Activated CD4-positive, alpha-beta T cell treated with anti-CD3 and anti-CD28 coated beads, Interleukin-2, amount 50 U/mL, for 4 hours (primary cell): ENCODE measurements at regions not wholly inside any gene's neighbourhood (a gene's known extent, or its start where the extent isn't known, plus 50 kb on each side); places are given as distances from the start of the nearest gene placed in this dataset.
"Not testable (repeated sequence)": the region's sequence is repeated elsewhere in the genome, so short reads cannot be mapped to it uniquely, and the experiment has no call there.

Experiments
- DNase-seq, 2 experiments: peaks; one replicate each; pipeline ENCODE4 v3.0.0-alpha.2; 2020

- DNase-seq: no peak
Measured at GRCh38 chr6:44010411-44011349, 116.6 kb downstream of the MRPL14 start.

DNA sequence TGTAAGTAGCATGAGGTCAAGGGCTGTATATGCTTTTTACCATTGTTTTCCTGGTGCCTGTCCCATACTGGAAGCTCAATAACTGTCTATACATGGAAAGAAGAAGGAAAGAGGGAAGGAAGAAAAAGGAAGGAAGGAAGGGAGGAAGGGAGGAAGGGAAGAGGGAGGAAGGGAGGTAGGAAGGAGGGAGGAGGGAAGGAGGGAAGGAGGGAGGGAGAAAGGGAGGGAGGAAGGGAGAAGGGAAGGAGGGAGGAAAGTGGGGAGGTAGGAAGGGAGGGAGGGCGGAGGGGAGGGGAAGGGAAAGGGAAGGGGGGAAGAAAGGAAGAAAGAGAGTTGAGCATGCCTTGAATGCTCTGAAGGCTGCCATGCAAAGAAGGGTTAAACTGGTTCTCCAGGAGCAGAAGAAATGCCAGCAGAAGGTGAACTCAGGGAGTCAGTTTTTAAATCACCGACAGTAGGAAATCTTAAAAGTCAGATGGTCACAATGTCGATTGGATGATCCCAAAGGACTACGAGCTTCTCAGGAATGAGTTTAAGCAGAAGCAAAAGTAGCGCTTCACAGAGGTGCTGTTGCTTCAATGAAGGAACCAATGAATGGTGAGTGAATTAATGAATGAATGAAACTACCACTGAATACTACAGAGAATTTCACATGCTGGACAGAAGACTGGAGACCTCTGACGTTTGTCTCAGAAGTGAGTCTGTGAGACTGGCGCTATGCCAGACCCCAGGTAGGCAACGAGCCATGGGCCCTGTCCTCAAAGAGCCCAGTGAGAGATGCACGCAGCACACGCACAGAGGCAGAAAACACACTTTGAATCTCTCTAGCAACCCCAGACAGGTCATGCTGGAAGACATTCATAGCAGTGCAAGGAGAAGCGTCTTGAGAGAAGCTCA is 117.6 kb downstream of the MRPL14 start:
- no peak for DNase-seq

- no peak for DNase-seq
Measured at GRCh38 chr6:44008821-44009370, 118.4 kb downstream of the MRPL14 start.

DNA sequence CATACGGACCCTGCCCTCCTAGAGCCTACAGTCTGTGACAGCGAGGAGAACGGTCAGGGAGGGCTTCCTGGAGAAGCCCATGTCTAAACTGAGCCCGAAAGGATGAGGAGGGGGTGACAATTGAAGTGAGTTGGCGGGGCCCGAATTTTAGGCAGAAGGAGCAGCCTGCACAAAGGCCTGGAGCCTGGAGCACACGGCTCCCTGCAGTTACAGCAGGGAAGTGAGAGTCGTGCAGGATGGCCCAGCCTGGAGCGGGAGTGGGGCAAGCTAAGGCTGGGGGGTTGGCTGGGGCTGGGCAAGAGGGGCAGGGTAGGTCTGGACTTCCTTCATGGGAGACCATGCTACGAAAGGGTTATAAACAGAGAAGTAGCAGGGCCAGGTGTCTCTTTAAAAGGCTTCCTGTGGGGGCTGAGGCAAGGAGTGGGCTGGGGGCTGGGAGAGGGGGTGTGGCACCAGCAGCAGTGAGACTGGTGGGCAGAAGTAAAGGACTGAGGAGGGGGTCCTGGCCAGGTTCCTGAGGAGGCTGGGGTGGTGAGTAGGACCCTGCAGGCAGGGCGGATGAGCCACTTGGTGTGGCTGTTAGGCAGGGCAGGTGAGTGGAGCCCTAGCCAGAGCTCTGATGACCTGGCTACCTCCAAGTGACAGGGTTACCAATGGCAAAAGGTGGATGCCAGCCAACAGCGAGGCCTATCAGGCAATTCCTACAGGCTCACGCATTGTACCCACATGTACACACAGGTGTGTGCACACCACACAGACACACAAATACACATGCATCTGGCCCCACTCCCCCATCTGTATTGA is 119.2 kb downstream of the MRPL14 start:
- DNase-seq: no peak

DNA sequence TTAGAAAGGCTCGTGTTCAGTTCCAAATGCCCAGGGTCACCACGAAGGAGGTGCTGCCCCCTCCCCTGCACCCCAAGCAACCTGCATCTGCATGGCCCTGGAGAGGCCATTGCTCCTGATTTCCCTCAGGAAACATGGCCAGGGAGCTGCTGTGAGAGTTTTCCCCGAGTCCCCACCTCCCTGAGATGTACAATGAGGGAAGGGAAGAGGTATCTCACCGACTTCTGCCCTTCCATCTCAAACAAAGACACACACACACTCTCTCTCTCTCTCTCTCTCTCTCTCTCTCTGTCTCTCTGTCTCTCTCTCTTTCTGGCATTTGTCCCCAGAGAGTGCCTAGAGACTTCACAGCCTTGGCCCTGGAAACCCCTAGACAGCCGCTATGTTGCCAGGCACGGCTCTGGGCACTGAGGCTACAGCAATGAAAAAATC is 120.4 kb downstream of the MRPL14 start:
- no peak for DNase-seq

- DNase-seq: no peak
Measured at GRCh38 chr6:44006123-44006871, 121.0 kb downstream of the MRPL14 start.

DNA sequence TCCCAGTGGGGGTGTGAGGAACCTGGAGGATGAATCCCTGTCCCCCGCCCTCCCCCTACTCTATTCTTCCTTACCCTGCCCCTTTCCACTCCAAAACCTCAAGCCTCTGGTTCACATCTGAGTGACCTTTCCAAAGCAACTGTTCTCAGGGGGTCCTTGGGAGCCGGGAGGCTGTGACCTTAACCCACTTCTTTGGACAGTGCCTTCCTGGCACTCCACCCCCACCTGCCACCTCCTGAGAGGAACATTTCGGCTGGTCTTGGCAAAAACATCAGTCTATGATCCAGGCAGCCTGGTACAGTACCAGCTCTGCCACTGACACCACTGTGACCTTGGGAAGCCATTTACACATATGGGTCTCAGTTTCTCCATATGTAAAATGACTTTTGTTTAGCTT is 121.7 kb downstream of the MRPL14 start:
- no peak for DNase-seq

DNA sequence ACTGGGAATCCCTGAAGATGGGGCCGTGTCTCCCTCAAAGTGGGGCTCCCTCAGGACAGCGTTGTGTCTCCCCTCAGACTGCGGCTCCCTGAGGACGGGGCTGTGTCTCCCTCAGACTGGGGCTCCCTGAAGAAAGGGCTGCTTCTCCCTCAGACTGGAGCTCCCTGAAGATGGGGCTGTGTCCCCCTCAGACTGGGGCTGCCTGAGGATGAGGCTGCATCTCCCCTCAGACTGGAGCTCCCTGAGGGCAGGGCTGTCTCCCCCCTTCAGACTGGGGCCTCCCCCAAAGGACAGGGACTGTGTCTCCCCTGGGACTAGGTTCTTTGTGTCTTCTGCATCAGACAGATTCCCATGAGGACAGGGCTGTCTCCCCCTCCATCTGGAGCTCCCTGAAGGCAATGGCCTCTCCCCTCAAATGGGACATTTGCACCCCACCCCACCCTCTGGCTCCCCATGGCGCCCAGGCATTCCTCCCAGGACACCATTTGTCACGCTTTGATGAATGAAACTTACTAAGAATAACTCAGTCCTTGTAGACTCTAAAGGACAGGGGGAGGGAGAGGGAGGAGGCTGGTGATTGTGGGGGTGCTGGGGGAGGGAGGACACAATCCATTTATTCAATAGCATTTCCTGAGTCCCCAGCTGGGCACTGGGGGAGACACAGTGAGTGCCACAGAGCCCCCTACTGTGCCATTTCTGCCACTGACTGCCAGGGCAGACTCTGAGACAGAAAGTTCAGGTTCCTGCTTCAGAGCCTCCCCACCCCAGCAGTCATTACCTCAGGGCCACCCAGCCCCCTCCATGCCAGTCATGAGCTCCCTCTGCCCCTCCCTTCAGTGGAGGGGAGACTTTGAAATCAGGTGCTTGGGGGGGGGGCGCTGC is 122.4 kb downstream of the MRPL14 start:
- no peak for DNase-seq

DNA sequence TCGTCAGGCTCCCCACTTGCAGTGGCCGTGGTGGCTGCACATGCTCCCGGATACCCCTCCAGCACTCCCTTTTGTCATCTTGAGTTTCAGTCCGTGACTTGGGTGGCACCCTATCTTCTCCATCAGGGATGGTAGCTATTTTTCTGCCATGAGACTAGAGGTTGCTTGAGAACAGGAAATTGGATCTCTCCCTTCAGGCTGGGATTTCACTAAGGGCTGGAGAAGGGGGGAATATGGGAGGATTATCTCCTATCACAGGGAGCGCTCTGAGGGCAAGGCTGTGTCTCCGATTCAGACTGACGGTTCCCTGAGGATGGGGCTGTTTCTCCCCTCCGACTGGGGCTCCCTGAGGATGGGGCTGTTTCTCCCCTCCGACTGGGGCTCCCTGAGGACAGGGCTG is 123.1 kb downstream of the MRPL14 start:
- DNase-seq: no peak

DNA sequence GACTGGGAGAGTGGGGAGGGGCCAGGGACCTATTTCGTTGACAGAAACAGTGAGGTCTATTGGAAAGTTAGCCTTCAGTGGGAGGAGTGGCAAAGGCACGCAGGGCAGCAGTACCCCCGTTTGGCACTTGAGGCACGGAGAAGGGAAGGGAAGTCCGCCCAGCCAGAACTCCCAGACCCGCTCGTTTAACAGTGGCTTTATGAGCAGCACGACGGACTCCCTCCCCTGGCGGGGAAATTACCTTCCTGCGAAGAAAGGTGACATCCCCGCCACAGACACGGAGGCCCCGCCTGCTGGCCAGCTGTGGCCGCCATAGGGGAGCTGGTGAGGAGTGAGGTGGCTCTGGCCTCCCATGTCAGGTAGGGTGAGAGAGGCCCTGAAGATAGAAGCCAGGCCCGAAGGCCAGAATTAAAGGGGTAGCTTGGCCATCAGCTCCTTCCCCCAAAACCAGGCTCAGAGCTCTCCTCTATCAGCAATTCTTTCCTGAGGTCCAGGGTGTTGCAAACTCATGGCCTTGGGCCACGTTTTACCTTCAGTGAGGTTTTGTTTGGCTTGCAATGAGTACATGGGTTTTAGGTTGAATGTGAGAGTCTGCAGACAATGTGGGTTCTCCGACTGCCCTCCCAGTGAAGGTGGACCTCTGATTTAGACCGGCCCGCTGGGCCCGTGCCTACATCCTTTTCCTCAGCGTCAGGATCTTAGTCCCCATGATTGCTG is 123.7 kb downstream of the MRPL14 start:
- no peak for DNase-seq

DNA sequence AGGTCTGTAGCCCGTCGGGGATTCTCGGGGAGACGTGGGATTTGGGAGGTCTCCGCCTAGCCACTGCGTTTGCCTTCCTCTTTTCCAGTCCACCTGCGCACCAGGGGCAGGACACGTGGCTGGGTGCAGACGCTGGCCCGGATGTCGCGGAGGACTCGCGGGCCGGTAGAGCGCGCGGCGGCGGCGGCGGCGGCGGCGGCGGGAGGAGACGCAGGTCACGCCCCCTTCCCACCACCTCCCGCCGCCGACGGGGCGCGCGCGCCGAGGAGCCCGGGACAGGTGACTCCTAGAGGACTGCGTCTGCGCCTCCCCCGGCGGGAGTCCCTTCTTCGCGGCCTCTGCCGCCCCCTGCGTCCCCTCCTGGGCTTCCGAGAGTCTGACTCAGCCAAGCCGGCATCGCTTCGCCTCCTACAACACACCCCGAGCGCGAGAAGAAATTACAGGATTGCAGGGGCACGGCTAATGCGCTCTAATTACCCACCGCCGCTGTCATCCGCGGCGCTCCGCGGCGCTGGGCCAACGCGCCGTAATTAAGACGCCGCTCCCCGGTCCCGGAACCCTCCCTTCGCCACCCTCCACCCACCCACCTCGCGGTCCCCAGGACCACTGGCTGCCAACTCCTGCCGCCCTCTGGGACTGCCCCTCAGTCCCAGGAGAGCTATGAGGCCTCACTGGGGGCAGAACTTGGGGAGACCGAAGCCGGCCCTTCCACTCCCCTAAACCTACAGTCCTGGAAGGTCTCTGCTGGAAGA is 124.5 kb downstream of the MRPL14 start:
- peak; percentile 53 to 61 for DNase-seq

DNA sequence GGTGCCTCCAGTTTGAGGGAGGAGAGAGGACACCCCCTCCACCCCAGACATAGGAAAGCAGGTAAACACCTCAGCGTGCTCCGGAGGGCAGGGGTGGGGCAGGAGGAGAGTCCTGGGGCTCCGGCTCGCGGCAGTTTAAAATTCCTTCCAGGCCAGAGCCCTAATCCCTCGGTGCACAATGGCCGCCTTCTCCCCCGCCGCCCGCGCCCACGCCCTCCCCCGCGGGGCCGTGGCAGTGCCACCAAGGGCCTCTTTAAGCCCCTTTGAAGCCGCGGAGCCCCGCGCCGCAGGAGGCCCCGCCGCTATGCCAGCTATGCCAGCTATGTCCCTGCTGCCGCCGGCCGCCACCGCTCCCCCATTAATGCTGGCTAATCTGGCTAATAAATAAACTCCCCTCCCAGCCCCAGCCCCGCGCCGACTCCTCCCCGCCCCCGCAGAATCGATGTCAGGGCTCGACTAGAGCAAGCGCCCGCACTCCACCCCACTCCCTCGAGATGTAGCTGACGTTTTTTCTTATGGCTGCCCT is 125.1 kb downstream of the MRPL14 start:
- peak; percentile 30 to 42 for DNase-seq

- no peak for DNase-seq
Measured at GRCh38 chr6:44001318-44002066, 125.8 kb downstream of the MRPL14 start.

DNA sequence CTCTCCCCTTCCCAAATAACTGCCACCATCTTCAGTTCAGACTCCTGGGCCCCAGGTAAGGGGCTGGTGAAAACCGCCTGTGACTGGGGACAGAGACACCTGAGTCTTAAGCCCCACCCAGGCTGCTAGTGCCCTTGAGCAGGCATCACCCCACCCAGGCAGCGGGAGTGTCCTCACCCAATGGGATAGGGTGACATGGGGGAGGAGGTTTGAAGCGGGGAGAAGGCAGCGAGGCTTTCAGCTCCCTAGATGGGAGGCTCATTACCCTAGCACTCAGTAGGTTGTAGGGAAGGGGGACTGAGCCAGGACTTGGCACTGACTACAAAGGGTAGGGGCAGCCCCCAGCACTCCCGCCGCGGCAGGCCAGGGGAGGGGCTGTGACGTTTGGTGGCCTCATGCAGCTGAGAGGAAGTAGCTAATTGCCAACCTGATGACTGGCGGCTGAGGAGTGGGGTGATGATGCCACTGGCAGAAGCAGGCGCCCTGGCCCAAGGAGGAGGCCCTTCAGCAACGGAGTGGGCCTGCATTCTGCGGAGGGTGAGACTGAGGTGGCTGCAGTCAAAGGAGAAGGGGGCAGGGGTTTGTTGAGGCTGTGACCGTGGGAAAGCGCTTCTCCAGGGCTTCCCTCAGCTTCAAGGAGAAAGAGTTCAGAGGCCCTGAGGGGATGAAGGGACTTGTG is 126.9 kb downstream of the MRPL14 start:
- no peak for DNase-seq

DNA sequence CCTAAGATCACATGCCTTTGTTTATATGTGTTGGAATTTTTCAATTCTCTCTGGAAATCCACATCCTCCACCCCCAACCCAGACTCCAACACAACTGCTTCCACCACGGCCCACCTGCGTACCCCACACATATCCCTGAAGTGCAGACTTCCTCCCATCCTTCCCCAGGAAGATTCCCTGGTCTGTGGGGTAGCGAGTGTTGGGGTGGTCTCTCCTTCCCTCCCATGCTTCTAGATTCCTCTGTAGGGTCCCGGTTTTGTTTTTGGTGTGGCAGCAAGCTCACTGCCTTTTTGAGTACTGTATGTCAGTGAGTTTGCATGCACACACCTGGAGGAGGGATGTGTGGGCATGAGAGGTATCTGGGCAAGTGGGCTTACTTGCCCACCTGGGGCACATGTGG is 127.6 kb downstream of the MRPL14 start:
- DNase-seq: no peak

- not testable (repeated sequence) for DNase-seq
Measured at GRCh38 chr6:43998592-43999243, 128.5 kb downstream of the MRPL14 start.

- not testable (repeated sequence) for DNase-seq
Measured at GRCh38 chr6:43997990-43998585, 129.2 kb downstream of the MRPL14 start.
